Dedifferentiated amniotic fluid mesenchymal stem cell (primary cell): ENCODE measurements at regions not wholly inside any gene's neighbourhood (a gene's known extent, or its start where the extent isn't known, plus 50 kb on each side); places are given as distances from the start of the nearest gene placed in this dataset.
"Not testable (repeated sequence)": the region's sequence is repeated elsewhere in the genome, so short reads cannot be mapped to it uniquely, and the experiment has no call there.

Source experiments
- DNase-seq: peaks from one replicate; pipeline ENCODE4 v3.0.0-alpha.2; 2016; ENCODE audit errors: extremely low spot score

GRCh38 chr2:78814331-78814986, 211.0 kb upstream of the REG3G start:
- no peak for DNase-seq

- no peak for DNase-seq
Observed at GRCh38 chr2:78817430-78817829, 208.1 kb upstream of the REG3G start.

- DNase-seq = no peak
Observed at GRCh38 chr2:78832481-78832880, 193.0 kb upstream of the REG3G start.

GRCh38 chr2:78839259-78839658, 186.2 kb upstream of the REG3G start:
- DNase-seq = no peak

GRCh38 chr2:78840311-78840710, 185.2 kb upstream of the REG3G start:
- not testable (repeated sequence) for DNase-seq

GRCh38 chr2:78845664-78846185, 179.8 kb upstream of the REG3G start:
- no peak for DNase-seq

- DNase-seq = no peak
Observed at GRCh38 chr2:78861546-78861945, 164.0 kb upstream of the REG3G start.

- DNase-seq = no peak
Observed at GRCh38 chr2:78864205-78864604, 161.3 kb upstream of the REG3G start.

GRCh38 chr2:78865667-78866066, 159.8 kb upstream of the REG3G start:
- DNase-seq = no peak

- no peak for DNase-seq
Observed at GRCh38 chr2:78870343-78870967, 155.0 kb upstream of the REG3G start.

- no peak for DNase-seq
Observed at GRCh38 chr2:78873526-78873925, 152.0 kb upstream of the REG3G start.

GRCh38 chr2:78876316-78876688, 149.2 kb upstream of the REG3G start:
- DNase-seq = no peak

GRCh38 chr2:78887446-78887845, 138.1 kb upstream of the REG3G start:
- DNase-seq = no peak

GRCh38 chr2:78890935-78891334, 134.6 kb upstream of the REG3G start:
- DNase-seq = no peak

- no peak for DNase-seq
Observed at GRCh38 chr2:78892295-78892694, 133.2 kb upstream of the REG3G start.

- no peak for DNase-seq
Observed at GRCh38 chr2:78895022-78895421, 130.5 kb upstream of the REG3G start.

- no peak for DNase-seq
Observed at GRCh38 chr2:78896536-78896935, 129.0 kb upstream of the REG3G start.

- no peak for DNase-seq
Observed at GRCh38 chr2:78907089-78907488, 118.4 kb upstream of the REG3G start.

- no peak for DNase-seq
Observed at GRCh38 chr2:78908973-78909372, 116.5 kb upstream of the REG3G start.

- DNase-seq = no peak
Observed at GRCh38 chr2:78910376-78910775, 115.1 kb upstream of the REG3G start.

- no peak for DNase-seq
Observed at GRCh38 chr2:78913257-78913656, 112.2 kb upstream of the REG3G start.

- no peak for DNase-seq
Observed at GRCh38 chr2:78925258-78925657, 100.2 kb upstream of the REG3G start.

- no peak for DNase-seq
Observed at GRCh38 chr2:78928502-78928901, 97.0 kb upstream of the REG3G start.

GRCh38 chr2:78940998-78941397, 84.5 kb upstream of the REG3G start:
- DNase-seq = no peak
